ENCODE measurements at regions not wholly inside any gene's neighbourhood (a gene's known extent, or its start where the extent isn't known, plus 50 kb on each side); places are given as distances from the start of the nearest gene placed in this dataset.

- TF ChIP-seq GATA1 (IDR thresholded peaks at IDR 0.05; ENCODE audit: low read depth, low read length) (no peak), POLR2A (IDR thresholded peaks at IDR 0.05; ENCODE audit: low read length) (no peak)
- DNase-seq, result no peak
Observed at GRCh38 chr2:172357442-172357841, 69.9 kb upstream of the ITGA6 start.

- DNase-seq, result no peak
- TF ChIP-seq POLR2A (IDR thresholded peaks at IDR 0.05; ENCODE audit: low read length) (no peak), GATA1 (IDR thresholded peaks at IDR 0.05; ENCODE audit: low read depth, low read length) (no peak)
Observed at GRCh38 chr2:172358691-172359556, 68.5 kb upstream of the ITGA6 start.

GRCh38 chr2:172361360-172361759, 66.0 kb upstream of the ITGA6 start:
- DNase-seq, result no peak
- TF ChIP-seq GATA1 (IDR thresholded peaks at IDR 0.05; ENCODE audit: low read depth, low read length), result no peak
- no peak for TF ChIP-seq POLR2A (IDR thresholded peaks at IDR 0.05; ENCODE audit: low read length)

GRCh38 chr2:172361840-172362239, 65.5 kb upstream of the ITGA6 start:
- DNase-seq, result no peak
- no peak for TF ChIP-seq GATA1 (IDR thresholded peaks at IDR 0.05; ENCODE audit: low read depth, low read length)
- no peak for TF ChIP-seq POLR2A (IDR thresholded peaks at IDR 0.05; ENCODE audit: low read length)

- DNase-seq, result no peak
- no peak for TF ChIP-seq POLR2A (IDR thresholded peaks at IDR 0.05; ENCODE audit: low read length)
Observed at GRCh38 chr2:172364261-172364660, 63.1 kb upstream of the ITGA6 start.

- no peak for TF ChIP-seq POLR2A (IDR thresholded peaks at IDR 0.05; ENCODE audit: low read length)
- TF ChIP-seq GATA1 (IDR thresholded peaks at IDR 0.05; ENCODE audit: low read depth, low read length), result no peak
- DNase-seq, result no peak
Observed at GRCh38 chr2:172366596-172367150, 60.7 kb upstream of the ITGA6 start.

GRCh38 chr2:172370821-172371455, 56.4 kb upstream of the ITGA6 start:
- no peak for TF ChIP-seq GATA1 (IDR thresholded peaks at IDR 0.05; ENCODE audit: low read depth, low read length)
- no peak for TF ChIP-seq POLR2A (IDR thresholded peaks at IDR 0.05; ENCODE audit: low read length)

GRCh38 chr2:172372436-172372835, 55.0 kb upstream of the ITGA6 start:
- no peak for TF ChIP-seq POLR2A (IDR thresholded peaks at IDR 0.05; ENCODE audit: low read length)
- no peak for TF ChIP-seq GATA1 (IDR thresholded peaks at IDR 0.05; ENCODE audit: low read depth, low read length)
- DNase-seq, result no peak

More at GRCh38 chr2:172370821-172371455, 56.4 kb upstream of the ITGA6 start:
- DNase-seq, result no peak

GRCh38 chr2:172373076-172373475, 54.3 kb upstream of the ITGA6 start:
- no peak for DNase-seq
- TF ChIP-seq GATA1 (IDR thresholded peaks at IDR 0.05; ENCODE audit: low read depth, low read length), result no peak
- TF ChIP-seq POLR2A (IDR thresholded peaks at IDR 0.05; ENCODE audit: low read length), result no peak

- no peak for TF ChIP-seq POLR2A (IDR thresholded peaks at IDR 0.05; ENCODE audit: low read length)
- no peak for TF ChIP-seq GATA1 (IDR thresholded peaks at IDR 0.05; ENCODE audit: low read depth, low read length)
- DNase-seq, result no peak
Observed at GRCh38 chr2:172373766-172374165, 53.6 kb upstream of the ITGA6 start.

GRCh38 chr2:172374318-172375240, 52.8 kb upstream of the ITGA6 start:
- TF ChIP-seq GATA1 (IDR thresholded peaks at IDR 0.05; ENCODE audit: low read depth, low read length) (no peak), POLR2A (IDR thresholded peaks at IDR 0.05; ENCODE audit: low read length) (no peak)
- no peak for DNase-seq

- TF ChIP-seq GATA1 (IDR thresholded peaks at IDR 0.05; ENCODE audit: low read depth, low read length) (no peak), POLR2A (IDR thresholded peaks at IDR 0.05; ENCODE audit: low read length) (no peak)
- DNase-seq, result no peak
Observed at GRCh38 chr2:172375251-172375650, 52.1 kb upstream of the ITGA6 start.

GRCh38 chr2:172376016-172376415, 51.4 kb upstream of the ITGA6 start:
- no peak for TF ChIP-seq POLR2A (IDR thresholded peaks at IDR 0.05; ENCODE audit: low read length)
- TF ChIP-seq GATA1 (IDR thresholded peaks at IDR 0.05; ENCODE audit: low read depth, low read length), result no peak
- no peak for DNase-seq
